ENCODE measurements at regions not wholly inside any gene's neighbourhood (a gene's known extent, or its start where the extent isn't known, plus 50 kb on each side); places are given as distances from the start of the nearest gene placed in this dataset.

DNA sequence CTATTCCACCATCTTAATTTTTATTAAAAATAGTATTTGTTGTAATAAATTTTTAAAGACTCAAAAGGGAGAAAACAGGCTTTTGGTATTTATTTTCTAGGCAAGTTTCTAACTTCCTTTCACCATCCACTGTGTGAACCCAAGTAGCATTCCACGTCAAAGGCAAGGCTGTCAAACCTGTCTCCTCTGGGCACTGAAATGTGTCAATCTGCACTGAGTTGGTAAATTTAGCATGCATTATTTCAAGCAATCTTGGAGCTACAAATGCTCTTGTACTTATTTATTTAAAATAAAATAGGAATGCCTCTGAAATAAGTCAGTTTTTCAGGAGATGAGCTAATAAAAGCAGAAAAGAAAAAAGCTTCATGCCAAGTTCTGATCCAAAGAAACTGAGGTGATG, 130.9 kb upstream of the CNTNAP5 start:
- TF ChIP-seq, protein P1, sequence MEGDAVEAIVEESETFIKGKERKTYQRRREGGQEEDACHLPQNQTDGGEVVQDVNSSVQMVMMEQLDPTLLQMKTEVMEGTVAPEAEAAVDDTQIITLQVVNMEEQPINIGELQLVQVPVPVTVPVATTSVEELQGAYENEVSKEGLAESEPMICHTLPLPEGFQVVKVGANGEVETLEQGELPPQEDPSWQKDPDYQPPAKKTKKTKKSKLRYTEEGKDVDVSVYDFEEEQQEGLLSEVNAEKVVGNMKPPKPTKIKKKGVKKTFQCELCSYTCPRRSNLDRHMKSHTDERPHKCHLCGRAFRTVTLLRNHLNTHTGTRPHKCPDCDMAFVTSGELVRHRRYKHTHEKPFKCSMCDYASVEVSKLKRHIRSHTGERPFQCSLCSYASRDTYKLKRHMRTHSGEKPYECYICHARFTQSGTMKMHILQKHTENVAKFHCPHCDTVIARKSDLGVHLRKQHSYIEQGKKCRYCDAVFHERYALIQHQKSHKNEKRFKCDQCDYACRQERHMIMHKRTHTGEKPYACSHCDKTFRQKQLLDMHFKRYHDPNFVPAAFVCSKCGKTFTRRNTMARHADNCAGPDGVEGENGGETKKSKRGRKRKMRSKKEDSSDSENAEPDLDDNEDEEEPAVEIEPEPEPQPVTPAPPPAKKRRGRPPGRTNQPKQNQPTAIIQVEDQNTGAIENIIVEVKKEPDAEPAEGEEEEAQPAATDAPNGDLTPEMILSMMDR (IDR thresholded peaks at IDR 0.05), result no peak
- TF ChIP-seq POLR2AphosphoS5 (IDR thresholded peaks at IDR 0.05), result no peak
